Upper lobe of left lung (tissue), 6 donors: ENCODE measurements at regions not wholly inside any gene's neighbourhood (a gene's known extent, or its start where the extent isn't known, plus 50 kb on each side); places are given as distances from the start of the nearest gene placed in this dataset.
A peak's percentile ranks its signal among the peaks of the same experiment; 100 is the strongest.

Experiments used
- ATAC-seq, 2 donors: fragments of 200-7000 bp; cut with Tn5 transposase; one replicate each; pipeline ENCODE4 v1.9.1; 2022; ENCODE audit warnings: mild to moderate bottlenecking in 2 of 2, moderate library complexity in 2 of 2; ENCODE audit not compliant: low FRiP score in 2 of 2
- DNase-seq, 2 donors: peaks; one replicate each; pipeline ENCODE4 v3.0.0-alpha.2; 2019 to 2020
- H3K27ac ChIP-seq, 4 donors: fragments of 200-600 bp; sonication (generic); one replicate each; pipeline ENCODE4 v1.5.1; 2016 to 2019
- H3K27me3 ChIP-seq, 4 donors: fragments of 200-600 bp; sonication (generic); one replicate each; pipeline ENCODE4 v1.5.1; 2017 to 2019
- H3K36me3 ChIP-seq, 4 donors: fragments of 200-600 bp; sonication (generic); one replicate each; pipeline ENCODE4 v1.5.1; 2016 to 2019
- H3K4me1 ChIP-seq, 4 donors: fragments of 200-600 bp; sonication (generic); one replicate each; pipeline ENCODE4 v1.5.1; 2018 to 2019
- H3K4me3 ChIP-seq, 4 donors: fragments of 200-600 bp; sonication (generic); one replicate each; pipeline ENCODE4 v1.5.1; 2017 to 2019; ENCODE audit warnings: mild to moderate bottlenecking in 2 of 4, moderate library complexity in 1 of 4
- H3K9me3 ChIP-seq, 4 donors: fragments of 200-600 bp; sonication (generic); one replicate each; pipeline ENCODE4 v1.5.1; 2018 to 2019
- CTCF ChIP-seq, 6 experiments: fragments of 450-650 bp in 4 of 6; fragments of 200-600 bp in 2 of 6; sonication (generic) in 2 of 6; IDR thresholded peaks; one replicate each; pipeline ENCODE4 v1.5.1; 2016 to 2019; ENCODE audit warnings: antibody characterized with exemption in 6 of 6
- EP300 ChIP-seq, 4 donors: sonication (generic); formaldehyde crosslinking; IDR thresholded peaks; one replicate each; pipeline ENCODE4 v1.5.1; 2017; ENCODE audit warnings: antibody characterized with exemption in 4 of 4, control low read depth in 2 of 4
- POLR2A ChIP-seq, 4 donors: fragments of 450-650 bp; IDR thresholded peaks; one replicate each; pipeline ENCODE4 v1.5.1; 2016 to 2017; ENCODE audit warnings: antibody characterized with exemption in 4 of 4, mild to moderate bottlenecking in 2 of 4
- POLR2AphosphoS5 ChIP-seq, 2 donors: sonication (generic); formaldehyde crosslinking; IDR thresholded peaks; one replicate each; pipeline ENCODE4 v1.5.1; 2017; ENCODE audit warnings: antibody characterized with exemption in 2 of 2
- WGBS, 2 donors: methylation state at CpG; one replicate each; pipeline ENCODE4 v1.1.5; 2017 to 2018; 5-methylcytosine and 5-hydroxymethylcytosine counted together
- donor health status: DM: no; HTN: no; CAD: no; lungs with moderate emphysema.
- donor health status: DM: no; HTN: yes; CAD: no; lungs with severe emphysema.

GRCh38 chr7:138350701-138351357 lies 109.2 kb upstream of the TRIM24 start:
- no peak for TF ChIP-seq POLR2AphosphoS5 (IDR thresholded peaks at IDR 0.05)
- no peak for TF ChIP-seq POLR2A (IDR thresholded peaks at IDR 0.05)
- no peak for TF ChIP-seq EP300 (IDR thresholded peaks at IDR 0.05)
- TF ChIP-seq CTCF (IDR thresholded peaks at IDR 0.05), result no peak
- DNase-seq (no peak), ATAC-seq (no peak)
- H3K4me1 ChIP-seq, result no peaks in the 10 kb centered on the region
- 73 to 88% methylated on average over 2 of the region's 2 CpGs for WGBS, 2 donors
- no peak overlapping the region for H3K27ac ChIP-seq
- no peaks in the 10 kb centered on the region for H3K36me3 ChIP-seq
- H3K4me3 ChIP-seq, result no peak overlapping the region
- H3K27me3 ChIP-seq, result no peaks in the 10 kb centered on the region
- peaks cover 3 to 17% (median 10%) of the 10 kb centered on the region in 4 donors for H3K9me3 ChIP-seq

- Histone ChIP-seq H3K4me1 (no peaks in the 10 kb centered on the region), H3K27ac (no peak overlapping the region), H3K4me3 (no peak overlapping the region), H3K36me3 (no peaks in the 10 kb centered on the region), H3K9me3 (peaks cover 0 to 9% (median 5%) of the 10 kb centered on the region in 4 donors), H3K27me3 (no peaks in the 10 kb centered on the region)
- no peak for TF ChIP-seq CTCF (IDR thresholded peaks at IDR 0.05)
- no peak for TF ChIP-seq EP300 (IDR thresholded peaks at IDR 0.05)
- no peak for TF ChIP-seq POLR2AphosphoS5 (IDR thresholded peaks at IDR 0.05)
- no peak for TF ChIP-seq POLR2A (IDR thresholded peaks at IDR 0.05)
- peak in 1 of 2 donors; percentile 30 for DNase-seq
- 83 to 90% methylated on average over 10 of the region's 10 CpGs for WGBS, 2 donors
- ATAC-seq, result no peak
Observed at GRCh38 chr7:138352570-138353461, 107.2 kb upstream of the TRIM24 start.

GRCh38 chr7:138354066-138354465 lies 106.0 kb upstream of the TRIM24 start:
- no peak for TF ChIP-seq EP300 (IDR thresholded peaks at IDR 0.05)
- no peak for TF ChIP-seq CTCF (IDR thresholded peaks at IDR 0.05)
- TF ChIP-seq POLR2AphosphoS5 (IDR thresholded peaks at IDR 0.05), result no peak
- no peak for TF ChIP-seq POLR2A (IDR thresholded peaks at IDR 0.05)
- no peak overlapping the region for H3K4me3 ChIP-seq

GRCh38 chr7:138355254-138355653 lies 104.8 kb upstream of the TRIM24 start:
- TF ChIP-seq CTCF (IDR thresholded peaks at IDR 0.05), result no peak
- no peak for TF ChIP-seq EP300 (IDR thresholded peaks at IDR 0.05)
- TF ChIP-seq POLR2A (IDR thresholded peaks at IDR 0.05), result no peak
- TF ChIP-seq POLR2AphosphoS5 (IDR thresholded peaks at IDR 0.05), result no peak
- no peaks in the 10 kb centered on the region for H3K4me1 ChIP-seq
- no peak overlapping the region for H3K27ac ChIP-seq
- DNase-seq (no peak), ATAC-seq (no peak)
- no peaks in the 10 kb centered on the region for H3K36me3 ChIP-seq
- no peak overlapping the region for H3K4me3 ChIP-seq
- H3K9me3 ChIP-seq, result peaks cover 0 to 8% (median 5%) of the 10 kb centered on the region in 4 donors
- WGBS, 2 donors, result 86 to 94% methylated on average over 3 of the region's 3 CpGs
- H3K27me3 ChIP-seq, result no peaks in the 10 kb centered on the region

More at GRCh38 chr7:138354066-138354465, 106.0 kb upstream of the TRIM24 start:
- no peaks in the 10 kb centered on the region for H3K27me3 ChIP-seq
- H3K27ac ChIP-seq, result no peak overlapping the region
- no peak for DNase-seq
- 79 to 85% methylated on average over 2 of the region's 2 CpGs for WGBS, 2 donors
- H3K36me3 ChIP-seq, result no peaks in the 10 kb centered on the region
- H3K4me1 ChIP-seq, result no peaks in the 10 kb centered on the region
- peaks cover 0 to 9% (median 5%) of the 10 kb centered on the region in 4 donors for H3K9me3 ChIP-seq
- no peak for ATAC-seq
